GM20000 (cell line): ENCODE measurements at regions not wholly inside any gene's neighbourhood (a gene's known extent, or its start where the extent isn't known, plus 50 kb on each side); places are given as distances from the start of the nearest gene placed in this dataset.
"Not testable (repeated sequence)": the region's sequence is repeated elsewhere in the genome, so short reads cannot be mapped to it uniquely, and the experiment has no call there.

Source experiments
- DNase-seq: peaks from one replicate; pipeline ENCODE4 v3.0.0; 2012; ENCODE audit warnings: low spot score
- CTCF ChIP-seq: IDR thresholded peaks from 2 replicates; pipeline ENCODE4 v1.5.1; 2012; ENCODE audit warnings: mild to moderate bottlenecking, control low read depth; ENCODE audit errors: extremely low read depth, missing control alignments

- TF ChIP-seq CTCF, result no peak
- no peak for DNase-seq
Observed at GRCh38 chr2:234388591-234388990, 108.3 kb downstream of the ARL4C start.

GRCh38 chr2:234386971-234387370, 109.9 kb downstream of the ARL4C start:
- no peak for TF ChIP-seq CTCF
- DNase-seq, result no peak

- no peak for DNase-seq
- no peak for TF ChIP-seq CTCF
Observed at GRCh38 chr2:234382131-234382530, 114.8 kb downstream of the ARL4C start.

GRCh38 chr2:234378958-234379357, 117.9 kb downstream of the ARL4C start:
- DNase-seq, result not testable (repeated sequence)

- no peak for TF ChIP-seq CTCF
Observed at GRCh38 chr2:234378440-234378839, 118.4 kb downstream of the ARL4C start.

GRCh38 chr2:234377761-234378391, 119.0 kb downstream of the ARL4C start:
- no peak for DNase-seq
- no peak for TF ChIP-seq CTCF

More at GRCh38 chr2:234378440-234378839, 118.4 kb downstream of the ARL4C start:
- DNase-seq, result no peak

- TF ChIP-seq CTCF, result no peak
Observed at GRCh38 chr2:234376229-234376628, 120.7 kb downstream of the ARL4C start.

GRCh38 chr2:234375176-234375880, 121.6 kb downstream of the ARL4C start:
- DNase-seq, result no peak
- no peak for TF ChIP-seq CTCF

More at GRCh38 chr2:234376229-234376628, 120.7 kb downstream of the ARL4C start:
- DNase-seq, result no peak
